ENCODE measurements at regions not wholly inside any gene's neighbourhood (a gene's known extent, or its start where the extent isn't known, plus 50 kb on each side); places are given as distances from the start of the nearest gene placed in this dataset.
A peak's percentile ranks its signal among the peaks of the same experiment; 100 is the strongest.
"Not testable (repeated sequence)": the region's sequence is repeated elsewhere in the genome, so short reads cannot be mapped to it uniquely, and the experiment has no call there.

GRCh38 chr2:239829326-239829725 lies 195.8 kb downstream of the NDUFA10 start:
- TF ChIP-seq CTCF (IDR thresholded peaks at IDR 0.05) = no peak
- no peak for DNase-seq
- Mint-ChIP-seq H3K36me3 (no peaks in the 10 kb centered on the region), H3K4me1 (no peaks in the 10 kb centered on the region), H3K4me3 (no peak overlapping the region), H3K27me3 (ENCODE audit: low read depth in 2 of 2) (peaks cover 0 to 13% of the 10 kb centered on the region in 2 donors), H3K27ac (no peak overlapping the region), H3K9me3 (no peaks in the 10 kb centered on the region)
- WGBS (ENCODE audit: insufficient coverage) = 60% methylated on average over 15 of the region's 15 CpGs
- intact Hi-C loops (cut with micrococcal nuclease) = no loop called here
- no peaks in the 10 kb centered on the region for H3K36me3 ChIP-seq (ENCODE audit: control insufficient read depth, insufficient read depth, low read length)
- no peaks in the 10 kb centered on the region for H3K4me1 ChIP-seq (ENCODE audit: control insufficient read depth, insufficient read depth, low read length)
- no peak overlapping the region for H3K4me3 ChIP-seq (ENCODE audit: low read length)
- H3K27ac ChIP-seq (ENCODE audit: low read length) = no peak overlapping the region
- no peak for ATAC-seq
- no peaks in the 10 kb centered on the region for H3K27me3 ChIP-seq (ENCODE audit: control insufficient read depth, insufficient read depth, low read length)
- H3K9me3 ChIP-seq (ENCODE audit: control insufficient read depth, insufficient read depth, low read length) = no peaks in the 10 kb centered on the region

GRCh38 chr2:239828973-239829275 lies 196.2 kb downstream of the NDUFA10 start:
- H3K4me3 Mint-ChIP-seq; ATAC-seq; H3K4me1 Mint-ChIP-seq; H3K27ac Mint-ChIP-seq; H3K4me1 ChIP-seq (ENCODE audit: control insufficient read depth, insufficient read depth, low read length); DNase-seq; H3K27me3 ChIP-seq (ENCODE audit: control insufficient read depth, insufficient read depth, low read length); H3K27ac ChIP-seq (ENCODE audit: low read length); intact Hi-C loops (cut with micrococcal nuclease); H3K36me3 Mint-ChIP-seq; H3K9me3 ChIP-seq (ENCODE audit: control insufficient read depth, insufficient read depth, low read length); H3K9me3 Mint-ChIP-seq; H3K36me3 ChIP-seq (ENCODE audit: control insufficient read depth, insufficient read depth, low read length); H3K4me3 ChIP-seq (ENCODE audit: low read length): not testable (repeated sequence)
- peaks cover 0 to 13% of the 10 kb centered on the region in 2 donors for H3K27me3 Mint-ChIP-seq (ENCODE audit: low read depth in 2 of 2)
- 89% methylated on average over 12 of the region's 12 CpGs for WGBS (ENCODE audit: insufficient coverage)

GRCh38 chr2:239828192-239828972 lies 196.8 kb downstream of the NDUFA10 start:
- intact Hi-C loops (cut with micrococcal nuclease) = no loop called here
- no peaks in the 10 kb centered on the region for H3K9me3 ChIP-seq (ENCODE audit: control insufficient read depth, insufficient read depth, low read length)
- DNase-seq (peak in 1 of 2 donors; percentile 9), ATAC-seq (no peak)
- H3K9me3 Mint-ChIP-seq = no peaks in the 10 kb centered on the region
- H3K36me3 ChIP-seq (ENCODE audit: control insufficient read depth, insufficient read depth, low read length) = no peaks in the 10 kb centered on the region
- WGBS (ENCODE audit: insufficient coverage) = 79% methylated on average over 20 of the region's 20 CpGs
- H3K4me1 Mint-ChIP-seq = no peaks in the 10 kb centered on the region
- TF ChIP-seq CTCF (IDR thresholded peaks at IDR 0.05) = no peak
- H3K4me3 ChIP-seq (ENCODE audit: low read length) = no peak overlapping the region
- peaks cover 0 to 16% of the 10 kb centered on the region in 2 donors for H3K27me3 Mint-ChIP-seq (ENCODE audit: low read depth in 2 of 2)
- no peak overlapping the region for H3K27ac Mint-ChIP-seq
- H3K4me3 Mint-ChIP-seq = no peak overlapping the region
- H3K27ac ChIP-seq (ENCODE audit: low read length) = no peak overlapping the region
- no peaks in the 10 kb centered on the region for H3K36me3 Mint-ChIP-seq
- no peaks in the 10 kb centered on the region for H3K27me3 ChIP-seq (ENCODE audit: control insufficient read depth, insufficient read depth, low read length)
- H3K4me1 ChIP-seq (ENCODE audit: control insufficient read depth, insufficient read depth, low read length) = no peaks in the 10 kb centered on the region

- H3K4me3 Mint-ChIP-seq = no peak overlapping the region
- ATAC-seq = no peak
Measured at GRCh38 chr2:239827523-239827890, 197.6 kb downstream of the NDUFA10 start.

More at GRCh38 chr2:239827523-239827890, 197.6 kb downstream of the NDUFA10 start:
- Mint-ChIP-seq H3K4me1 (no peaks in the 10 kb centered on the region), H3K36me3 (no peaks in the 10 kb centered on the region), H3K27ac (no peak overlapping the region), H3K27me3 (ENCODE audit: low read depth in 2 of 2) (peaks cover 0 to 12% of the 10 kb centered on the region in 2 donors), H3K9me3 (no peaks in the 10 kb centered on the region)
- 95% methylated on average over 11 of the region's 11 CpGs for WGBS (ENCODE audit: insufficient coverage)
- H3K27me3 ChIP-seq (ENCODE audit: control insufficient read depth, insufficient read depth, low read length) = no peaks in the 10 kb centered on the region
- no peaks in the 10 kb centered on the region for H3K36me3 ChIP-seq (ENCODE audit: control insufficient read depth, insufficient read depth, low read length)
- no peaks in the 10 kb centered on the region for H3K4me1 ChIP-seq (ENCODE audit: control insufficient read depth, insufficient read depth, low read length)
- H3K27ac ChIP-seq (ENCODE audit: low read length) = no peak overlapping the region
- no peak for TF ChIP-seq CTCF (IDR thresholded peaks at IDR 0.05)
- no peak overlapping the region for H3K4me3 ChIP-seq (ENCODE audit: low read length)
- intact Hi-C loops (cut with micrococcal nuclease) = no loop called here
- no peak for DNase-seq
- H3K9me3 ChIP-seq (ENCODE audit: control insufficient read depth, insufficient read depth, low read length) = no peaks in the 10 kb centered on the region
